Subcutaneous abdominal adipose tissue (tissue), 5 donors: ENCODE measurements at regions not wholly inside any gene's neighbourhood (a gene's known extent, or its start where the extent isn't known, plus 50 kb on each side); places are given as distances from the start of the nearest gene placed in this dataset.

ENCODE experiments used
- H3K27ac ChIP-seq: one replicate; pipeline ENCODE4 v1.7.0; 2013; ENCODE audit warnings: low read depth, mild to moderate bottlenecking, inconsistent platforms, low read length, moderate library complexity
- H3K27me3 ChIP-seq, 5 donors: one replicate each; pipeline ENCODE4 v1.7.0; 2013; ENCODE audit warnings: low read length in 5 of 5, inconsistent platforms in 1 of 5; ENCODE audit not compliant: control insufficient read depth in 5 of 5, insufficient read depth in 4 of 5
- H3K36me3 ChIP-seq, 5 donors: one replicate each; pipeline ENCODE4 v1.7.0; 2013; ENCODE audit warnings: low read length in 5 of 5; ENCODE audit not compliant: control insufficient read depth in 5 of 5, insufficient read depth in 5 of 5
- H3K4me1 ChIP-seq, 5 donors: one replicate each; pipeline ENCODE4 v1.7.0; 2013; ENCODE audit warnings: low read length in 5 of 5, mild to moderate bottlenecking in 3 of 5, moderate library complexity in 1 of 5; ENCODE audit not compliant: control insufficient read depth in 5 of 5, insufficient read depth in 5 of 5
- H3K4me3 ChIP-seq, 5 donors: one replicate each; pipeline ENCODE4 v1.7.0; 2013; ENCODE audit warnings: low read length in 5 of 5, low read depth in 1 of 5
- H3K9ac ChIP-seq, 5 donors: one replicate each; pipeline ENCODE4 v1.7.0; 2013; ENCODE audit warnings: low read length in 5 of 5, mild to moderate bottlenecking in 4 of 5, moderate library complexity in 3 of 5
- H3K9me3 ChIP-seq, 5 donors: one replicate each; pipeline ENCODE4 v1.7.0; 2013; ENCODE audit warnings: low read length in 5 of 5; ENCODE audit not compliant: control insufficient read depth in 5 of 5
- donor health status: healthy.
- donor health status: healthy.
- donor health status: healthy.
- donor health status: healthy.
- donor health status: healthy.

- no peaks in the 10 kb centered on the region for H3K27me3 ChIP-seq
- no peak overlapping the region for H3K27ac ChIP-seq
- H3K36me3 ChIP-seq = no peaks in the 10 kb centered on the region
- no peaks in the 10 kb centered on the region for H3K9me3 ChIP-seq
- H3K4me3 ChIP-seq = no peak overlapping the region
- H3K4me1 ChIP-seq = peaks cover 0 to 4% (median 0%) of the 10 kb centered on the region in 5 donors
- no peak overlapping the region for H3K9ac ChIP-seq
Observed at GRCh38 chr11:111099028-111099713, 146.4 kb upstream of the POU2AF2 start.

GRCh38 chr11:111098091-111098490, 147.4 kb upstream of the POU2AF2 start:
- no peak overlapping the region for H3K27ac ChIP-seq
- no peak overlapping the region for H3K4me3 ChIP-seq
- H3K36me3 ChIP-seq = no peaks in the 10 kb centered on the region
- H3K9ac ChIP-seq = no peak overlapping the region
- peaks cover 0 to 4% (median 0%) of the 10 kb centered on the region in 5 donors for H3K4me1 ChIP-seq
- H3K27me3 ChIP-seq = no peaks in the 10 kb centered on the region
- H3K9me3 ChIP-seq = no peaks in the 10 kb centered on the region

GRCh38 chr11:111097191-111097590, 148.3 kb upstream of the POU2AF2 start:
- Histone ChIP-seq H3K27ac (no peak overlapping the region), H3K9ac (peak overlapping the region in 1 of 5 donors; percentile 39), H3K9me3 (no peaks in the 10 kb centered on the region), H3K36me3 (no peaks in the 10 kb centered on the region), H3K4me1 (peaks cover 0 to 4% (median 0%) of the 10 kb centered on the region in 5 donors), H3K27me3 (no peaks in the 10 kb centered on the region), H3K4me3 (peak overlapping the region; percentile 41 to 64 (median 49))

GRCh38 chr11:111095327-111095726, 150.2 kb upstream of the POU2AF2 start:
- Histone ChIP-seq H3K4me1 (peaks cover 0 to 5% (median 0%) of the 10 kb centered on the region in 5 donors), H3K4me3 (no peak overlapping the region), H3K27me3 (no peaks in the 10 kb centered on the region), H3K9me3 (no peaks in the 10 kb centered on the region), H3K36me3 (no peaks in the 10 kb centered on the region), H3K27ac (no peak overlapping the region), H3K9ac (no peak overlapping the region)

- H3K9me3 ChIP-seq = no peaks in the 10 kb centered on the region
- no peak overlapping the region for H3K4me3 ChIP-seq
- H3K4me1 ChIP-seq = peaks cover 0 to 17% (median 0%) of the 10 kb centered on the region in 5 donors
- no peaks in the 10 kb centered on the region for H3K36me3 ChIP-seq
- H3K9ac ChIP-seq = no peak overlapping the region
- H3K27ac ChIP-seq = no peak overlapping the region
- H3K27me3 ChIP-seq = no peaks in the 10 kb centered on the region
Observed at GRCh38 chr11:111093061-111093460, 152.5 kb upstream of the POU2AF2 start.

GRCh38 chr11:111091321-111091938, 154.1 kb upstream of the POU2AF2 start:
- Histone ChIP-seq H3K9me3 (no peaks in the 10 kb centered on the region), H3K4me3 (no peak overlapping the region), H3K4me1 (peaks cover 0 to 17% (median 0%) of the 10 kb centered on the region in 5 donors), H3K9ac (no peak overlapping the region), H3K27ac (no peak overlapping the region), H3K27me3 (no peaks in the 10 kb centered on the region), H3K36me3 (no peaks in the 10 kb centered on the region)

- Histone ChIP-seq H3K36me3 (no peaks in the 10 kb centered on the region), H3K27me3 (no peaks in the 10 kb centered on the region), H3K9me3 (no peaks in the 10 kb centered on the region), H3K4me3 (no peak overlapping the region), H3K4me1 (peaks cover 0 to 17% (median 0%) of the 10 kb centered on the region in 5 donors), H3K27ac (no peak overlapping the region), H3K9ac (no peak overlapping the region)
Observed at GRCh38 chr11:111089759-111090158, 155.8 kb upstream of the POU2AF2 start.

GRCh38 chr11:111088847-111089355, 156.6 kb upstream of the POU2AF2 start:
- Histone ChIP-seq H3K9me3 (no peaks in the 10 kb centered on the region), H3K9ac (no peak overlapping the region), H3K36me3 (no peaks in the 10 kb centered on the region), H3K4me3 (no peak overlapping the region), H3K27ac (no peak overlapping the region), H3K27me3 (no peaks in the 10 kb centered on the region), H3K4me1 (peaks cover 0 to 17% (median 0%) of the 10 kb centered on the region in 5 donors)

- Histone ChIP-seq H3K4me3 (no peak overlapping the region), H3K4me1 (peaks cover 0 to 17% (median 0%) of the 10 kb centered on the region in 5 donors), H3K27me3 (no peaks in the 10 kb centered on the region), H3K36me3 (no peaks in the 10 kb centered on the region), H3K9ac (no peak overlapping the region), H3K9me3 (no peaks in the 10 kb centered on the region), H3K27ac (no peak overlapping the region)
Observed at GRCh38 chr11:111086058-111086457, 159.5 kb upstream of the POU2AF2 start.

- Histone ChIP-seq H3K36me3 (no peaks in the 10 kb centered on the region), H3K4me3 (no peak overlapping the region), H3K27me3 (no peaks in the 10 kb centered on the region), H3K9ac (no peak overlapping the region), H3K4me1 (peaks cover 0 to 2% (median 0%) of the 10 kb centered on the region in 5 donors), H3K27ac (no peak overlapping the region), H3K9me3 (no peaks in the 10 kb centered on the region)
Observed at GRCh38 chr11:111082664-111083063, 162.9 kb upstream of the POU2AF2 start.
